HG03103 (cell line): ENCODE measurements at regions not wholly inside any gene's neighbourhood (a gene's known extent, or its start where the extent isn't known, plus 50 kb on each side); places are given as distances from the start of the nearest gene placed in this dataset.
"Not testable (repeated sequence)": the region's sequence is repeated elsewhere in the genome, so short reads cannot be mapped to it uniquely, and the experiment has no call there.

Source experiments
- ATAC-seq: cut with Tn5 transposase; IDR thresholded peaks from one replicate; pipeline ENCODE4 v1.9.1; 2021; ENCODE audit warnings: low read depth; ENCODE audit not compliant: unreplicated experiment

GRCh38 chr1:168825129-168825528 is 96.1 kb upstream of the DPT start:
- no peak for ATAC-seq

DNA sequence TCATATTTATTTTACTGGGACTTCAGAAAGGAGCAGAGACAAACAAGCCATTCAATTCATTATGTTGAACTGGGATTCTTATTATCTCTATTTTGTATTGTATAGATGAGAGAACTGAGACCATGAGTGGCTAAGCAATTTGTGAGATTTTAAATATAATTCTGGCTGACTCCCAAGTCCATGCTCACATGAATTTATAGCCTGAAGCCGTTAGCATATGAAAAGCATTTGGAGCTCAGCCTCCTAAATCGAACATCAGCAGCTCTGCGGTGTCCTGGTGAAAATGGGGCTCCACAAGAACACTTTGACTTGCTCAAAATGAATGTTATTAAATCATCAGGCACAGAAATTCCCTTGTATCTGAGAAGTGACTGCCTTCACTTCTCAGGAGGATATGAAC is 96.8 kb upstream of the DPT start:
- no peak for ATAC-seq

- no peak for ATAC-seq
Observed at GRCh38 chr1:168826269-168826668, 97.3 kb upstream of the DPT start.

GRCh38 chr1:168827557-168827956 is 98.6 kb upstream of the DPT start:
- ATAC-seq, result no peak

GRCh38 chr1:168829876-168830275 is 100.9 kb upstream of the DPT start:
- no peak for ATAC-seq

- no peak for ATAC-seq
Observed at GRCh38 chr1:168830562-168830961, 101.6 kb upstream of the DPT start.

- no peak for ATAC-seq
Observed at GRCh38 chr1:168832661-168833060, 103.7 kb upstream of the DPT start.

DNA sequence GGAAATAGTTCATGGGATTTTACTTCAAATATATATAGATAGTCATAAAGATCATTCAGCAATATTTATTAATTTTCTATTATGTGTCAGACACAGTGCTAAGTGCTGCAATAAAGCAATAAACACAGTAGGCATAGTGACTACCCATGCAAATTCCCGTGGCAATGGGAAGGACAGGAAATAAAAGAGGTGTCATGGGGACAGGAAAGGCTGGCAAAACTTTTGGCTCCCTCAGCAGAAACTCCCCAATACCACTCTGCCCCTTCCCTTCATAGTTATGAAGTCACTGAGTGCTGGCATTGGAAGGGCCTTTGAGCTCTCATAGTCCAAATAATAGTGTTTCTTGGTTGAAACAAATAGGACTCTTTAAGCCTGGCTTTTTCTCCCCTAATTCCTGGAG is 104.4 kb upstream of the DPT start:
- ATAC-seq, result no peak

DNA sequence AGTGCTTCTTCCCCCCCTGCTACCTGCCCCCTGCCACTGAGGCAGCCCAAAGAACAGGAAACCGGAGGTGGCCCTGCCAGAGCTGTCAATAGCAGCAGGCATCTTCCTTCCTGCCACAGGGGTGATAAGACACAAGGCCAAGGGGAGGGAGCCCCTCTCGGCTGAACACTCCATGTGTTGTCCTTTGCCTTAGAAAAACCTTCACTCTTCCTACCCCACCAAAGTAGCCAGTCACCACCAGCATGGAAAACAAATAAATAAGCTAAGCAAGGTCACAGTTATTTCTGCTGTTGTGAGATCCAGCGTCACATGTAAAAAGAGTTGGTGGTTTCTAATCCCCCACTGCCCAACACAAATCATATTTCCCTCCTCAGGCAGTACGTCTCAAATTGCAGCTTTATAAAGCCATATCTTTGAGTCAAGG is 104.8 kb upstream of the DPT start:
- ATAC-seq, result no peak

DNA sequence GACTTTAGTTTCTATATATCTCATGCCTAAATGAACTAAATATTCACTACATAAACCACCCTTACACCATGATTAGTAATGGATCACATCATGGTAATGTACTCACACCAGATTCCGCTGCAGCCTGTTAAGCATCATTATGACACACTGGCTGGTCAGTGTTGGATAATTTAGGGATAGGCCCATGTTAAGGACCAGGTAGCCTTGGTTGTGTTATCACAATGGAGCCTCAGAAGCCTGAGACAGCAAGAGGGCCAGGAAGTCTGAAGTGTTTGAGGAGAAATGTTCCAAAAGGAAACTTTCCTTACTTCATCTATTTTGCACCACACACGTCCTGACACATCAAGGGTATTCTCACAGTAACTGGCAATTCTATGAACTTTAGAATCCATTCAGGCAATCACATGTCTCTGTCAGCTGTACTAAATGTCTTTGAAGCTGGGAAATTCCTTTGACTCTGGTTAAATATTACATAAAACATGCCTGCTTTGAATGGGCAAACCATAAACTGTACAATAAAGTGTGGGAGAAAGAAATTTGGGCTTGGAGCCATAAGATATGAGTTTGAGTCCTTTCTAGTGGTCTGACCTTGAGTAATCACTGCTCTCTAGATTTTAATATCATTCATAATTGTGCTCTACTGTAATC is 105.3 kb upstream of the DPT start:
- no peak for ATAC-seq

DNA sequence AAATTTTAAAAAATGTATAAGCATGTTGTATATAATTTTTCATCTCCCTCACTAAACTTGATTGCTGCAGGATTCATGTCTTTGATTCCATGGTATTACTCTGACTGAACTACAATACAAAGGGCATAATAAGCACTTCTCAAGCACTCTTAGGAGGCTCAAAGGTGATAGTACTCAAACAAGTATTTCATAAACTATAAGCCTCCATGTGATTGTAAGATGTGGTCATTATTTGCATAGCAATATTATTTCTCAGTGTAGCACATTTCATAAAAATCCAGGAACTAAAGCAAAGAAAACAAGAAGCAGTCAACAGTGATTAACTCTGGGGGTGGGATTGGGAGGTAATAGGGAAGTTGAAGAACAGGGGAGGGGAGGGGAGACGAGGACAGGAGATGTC is 106.2 kb upstream of the DPT start:
- no peak for ATAC-seq

DNA sequence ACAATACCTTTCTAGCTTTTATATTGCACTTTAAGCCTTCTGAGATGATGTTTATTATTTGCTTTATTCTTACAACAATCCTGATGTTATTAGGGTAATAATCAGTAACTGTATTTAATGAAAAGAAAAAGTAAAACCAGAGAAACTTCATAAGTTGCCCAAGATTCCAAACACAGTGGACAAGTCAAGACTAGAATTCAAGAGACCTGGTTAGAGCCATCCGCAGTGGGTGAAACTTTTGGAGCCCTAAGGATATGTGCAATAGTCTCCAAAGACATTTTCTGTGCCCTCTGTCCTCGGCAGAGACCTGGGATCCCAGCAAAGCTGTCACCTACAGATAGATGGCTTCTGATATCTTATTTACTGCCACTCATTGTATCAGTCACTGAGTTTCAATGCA is 106.8 kb upstream of the DPT start:
- ATAC-seq, result no peak

GRCh38 chr1:168836469-168836868 is 107.5 kb upstream of the DPT start:
- ATAC-seq, result no peak

DNA sequence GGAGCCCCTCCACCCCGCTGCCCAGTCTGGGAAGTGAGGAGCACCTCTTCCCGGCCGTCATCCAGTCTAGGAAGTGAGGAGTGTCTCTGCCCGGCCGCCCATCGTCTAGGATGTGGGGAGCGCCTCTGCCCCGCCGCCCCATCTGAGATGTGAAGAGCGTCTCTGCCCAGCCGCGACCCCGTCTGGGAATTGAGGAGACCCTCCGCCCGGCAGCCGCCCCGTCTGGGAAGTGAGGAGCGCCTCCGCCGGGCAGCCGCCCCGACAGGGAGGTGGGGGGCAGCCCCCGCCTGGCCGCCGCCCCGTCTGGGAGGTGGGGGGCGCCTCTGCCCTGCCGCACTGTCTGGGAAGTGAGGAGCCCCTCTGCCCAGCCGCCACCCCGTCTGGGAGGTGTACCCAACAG is 108.2 kb upstream of the DPT start:
- ATAC-seq, result not testable (repeated sequence)

DNA sequence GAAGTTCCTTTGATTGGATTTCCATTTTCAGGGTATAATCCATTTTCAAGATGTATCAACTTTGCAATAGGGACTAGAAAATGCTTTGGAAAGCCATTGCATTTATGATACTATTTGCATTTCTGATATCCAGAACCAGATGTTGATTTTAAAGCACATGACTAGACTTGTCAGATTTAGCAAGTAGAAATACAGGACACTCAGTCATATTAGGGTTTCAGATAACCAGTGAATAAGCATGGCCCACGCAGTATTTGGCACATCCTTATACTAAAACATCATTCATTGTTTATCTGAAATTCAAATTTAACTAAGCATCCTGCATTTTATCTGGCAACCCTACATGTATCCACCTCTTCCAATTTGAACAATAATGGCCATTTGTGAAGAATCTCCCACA is 113.3 kb upstream of the DPT start:
- ATAC-seq, result no peak

GRCh38 chr1:168842916-168843315 is 113.9 kb upstream of the DPT start:
- ATAC-seq, result no peak

- ATAC-seq, result no peak
Observed at GRCh38 chr1:168843401-168843800, 114.4 kb upstream of the DPT start.

- no peak for ATAC-seq
Observed at GRCh38 chr1:168843950-168844349, 114.9 kb upstream of the DPT start.

DNA sequence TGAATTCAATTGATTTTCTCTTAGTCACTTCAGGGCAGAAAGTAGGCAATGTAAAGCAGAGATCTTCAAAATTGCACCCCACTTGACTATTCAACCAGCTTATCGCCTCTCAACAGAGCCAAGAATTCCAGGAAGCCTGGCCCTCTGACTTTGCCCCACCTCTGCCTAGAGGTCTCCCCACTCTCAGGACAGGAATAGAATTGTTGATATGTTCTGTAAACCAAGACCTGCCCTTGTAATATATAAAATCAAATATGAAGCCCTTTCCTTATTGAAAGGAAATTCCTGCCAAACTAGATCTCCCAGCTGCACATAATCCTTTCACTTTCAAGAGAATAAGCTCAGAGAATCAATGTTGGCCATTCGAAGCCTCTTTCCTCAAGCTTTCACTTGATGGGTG is 116.1 kb upstream of the DPT start:
- no peak for ATAC-seq

DNA sequence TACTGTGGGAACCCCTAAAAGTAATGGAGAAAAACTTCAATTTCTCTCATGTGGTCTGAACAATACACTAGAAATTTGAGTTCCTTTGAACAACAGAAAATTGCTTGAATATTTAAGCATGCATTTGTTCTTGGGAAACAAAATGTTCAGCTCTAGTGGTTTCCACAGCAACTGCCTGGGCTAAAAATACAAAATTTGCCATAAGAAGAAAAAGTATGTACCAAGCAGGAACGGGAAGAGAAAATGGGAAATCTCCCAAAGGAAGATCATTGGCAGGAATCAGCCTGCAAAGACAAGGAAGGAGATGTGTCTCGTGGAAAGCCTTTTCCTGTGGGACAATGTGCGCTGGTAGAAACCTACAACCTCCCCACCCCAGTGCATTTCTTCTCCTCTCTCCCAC is 119.0 kb upstream of the DPT start:
- ATAC-seq, result no peak

DNA sequence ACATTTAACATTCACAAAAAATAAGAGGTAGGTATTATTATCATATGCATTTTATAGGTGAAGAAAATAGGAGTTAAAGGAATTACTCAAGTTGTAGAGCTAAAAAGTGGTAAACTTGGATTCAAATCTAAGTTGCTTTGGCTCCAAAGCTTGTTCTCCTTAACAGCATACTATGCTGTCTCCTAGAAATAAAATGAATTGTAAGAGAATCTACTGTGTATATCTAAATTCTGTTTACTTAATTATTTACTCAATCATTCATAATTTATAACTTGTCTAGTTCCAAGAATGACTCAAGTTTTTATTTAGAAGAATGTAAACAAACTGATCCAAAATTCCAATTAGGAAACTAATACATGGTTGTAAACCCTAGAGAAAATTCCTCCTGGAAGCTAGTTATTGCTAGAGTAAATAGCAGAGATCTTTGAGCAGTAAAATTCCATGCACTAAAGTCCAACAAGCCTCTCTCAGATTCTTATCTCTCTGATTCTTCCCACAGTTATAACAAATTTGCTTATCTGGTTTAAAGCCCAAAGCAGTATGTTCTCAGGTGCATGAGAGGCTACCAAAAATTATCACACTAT is 132.5 kb upstream of the DPT start:
- ATAC-seq, result no peak

DNA sequence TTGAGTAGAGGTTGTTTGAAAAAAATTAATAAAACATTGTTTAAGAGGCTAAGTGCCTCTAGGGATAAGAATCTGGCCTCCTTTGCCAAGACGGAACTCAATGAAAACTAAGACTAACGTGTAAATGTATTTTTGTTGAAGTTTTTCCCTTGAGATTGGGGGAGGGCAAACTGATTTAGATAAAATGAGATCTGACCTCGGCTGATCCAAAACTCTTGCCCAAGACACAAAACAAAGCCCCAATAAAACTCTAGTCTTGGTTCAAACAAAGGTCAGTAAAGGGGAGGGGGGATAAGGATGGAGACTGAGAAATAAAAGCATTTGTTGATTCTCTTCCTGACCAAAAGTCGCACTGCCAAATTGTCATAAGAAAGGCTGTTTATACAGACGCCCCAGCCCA is 134.8 kb upstream of the DPT start:
- ATAC-seq, result no peak

- ATAC-seq, result no peak
Observed at GRCh38 chr1:168864266-168864665, 135.3 kb upstream of the DPT start.
